Activated naive CD4-positive, alpha-beta T cell treated with anti-CD3 and anti-CD28 coated beads, Interleukin-2, amount 50 U/mL, for 16 hours (primary cell): ENCODE measurements at regions not wholly inside any gene's neighbourhood (a gene's known extent, or its start where the extent isn't known, plus 50 kb on each side); places are given as distances from the start of the nearest gene placed in this dataset.

Experiments
- DNase-seq: peaks from one replicate; pipeline ENCODE4 v3.0.0-alpha.2; 2020

DNA sequence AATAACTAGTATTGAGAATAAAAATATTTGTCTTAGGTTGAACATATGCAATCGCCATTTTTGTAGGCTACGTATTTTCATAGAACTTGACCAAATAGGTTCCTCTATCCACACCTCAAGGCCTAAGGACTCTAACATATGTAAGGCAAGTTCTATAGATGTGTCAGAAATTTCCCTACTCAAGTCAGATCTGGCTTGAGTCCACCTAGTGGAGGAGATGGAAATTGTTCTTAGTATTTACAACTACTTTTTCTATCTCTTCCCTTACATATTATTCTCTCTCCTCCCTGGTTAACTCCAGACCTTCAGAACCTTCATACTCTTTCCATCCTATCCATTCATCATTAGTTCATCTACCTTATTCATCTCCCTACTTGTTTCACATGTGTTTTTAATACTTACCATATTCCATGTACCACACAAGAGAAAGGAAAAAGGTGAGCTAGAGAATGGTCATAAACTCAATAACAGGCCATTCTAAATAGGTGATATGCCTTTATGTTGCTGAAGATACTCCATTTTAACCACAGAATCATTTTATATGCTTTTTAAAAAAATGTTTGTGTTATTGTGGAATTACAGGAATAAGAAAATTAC lies 174.5 kb upstream of the HDAC9 start:
- DNase-seq = no peak

GRCh38 chr7:18330548-18330947 lies 165.0 kb upstream of the HDAC9 start:
- DNase-seq = no peak

DNA sequence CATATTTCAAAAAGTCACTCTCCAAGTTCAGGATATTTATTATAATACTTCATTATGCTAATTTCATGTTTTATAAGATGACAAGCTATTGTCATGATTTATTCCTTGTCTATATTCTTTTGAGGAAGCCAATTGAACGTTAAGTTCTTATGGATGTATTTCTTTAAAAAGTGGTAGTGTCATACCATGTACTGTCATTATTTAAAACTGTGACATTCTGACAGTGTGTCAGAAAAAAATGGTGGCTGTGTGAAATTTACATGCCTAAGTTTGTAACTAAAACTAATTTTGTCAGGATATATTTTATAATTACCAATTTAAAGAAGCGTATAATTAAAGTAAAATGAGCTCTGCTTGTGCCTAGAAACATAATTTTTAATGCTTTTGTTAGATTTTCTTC lies 158.9 kb upstream of the HDAC9 start:
- no peak for DNase-seq

DNA sequence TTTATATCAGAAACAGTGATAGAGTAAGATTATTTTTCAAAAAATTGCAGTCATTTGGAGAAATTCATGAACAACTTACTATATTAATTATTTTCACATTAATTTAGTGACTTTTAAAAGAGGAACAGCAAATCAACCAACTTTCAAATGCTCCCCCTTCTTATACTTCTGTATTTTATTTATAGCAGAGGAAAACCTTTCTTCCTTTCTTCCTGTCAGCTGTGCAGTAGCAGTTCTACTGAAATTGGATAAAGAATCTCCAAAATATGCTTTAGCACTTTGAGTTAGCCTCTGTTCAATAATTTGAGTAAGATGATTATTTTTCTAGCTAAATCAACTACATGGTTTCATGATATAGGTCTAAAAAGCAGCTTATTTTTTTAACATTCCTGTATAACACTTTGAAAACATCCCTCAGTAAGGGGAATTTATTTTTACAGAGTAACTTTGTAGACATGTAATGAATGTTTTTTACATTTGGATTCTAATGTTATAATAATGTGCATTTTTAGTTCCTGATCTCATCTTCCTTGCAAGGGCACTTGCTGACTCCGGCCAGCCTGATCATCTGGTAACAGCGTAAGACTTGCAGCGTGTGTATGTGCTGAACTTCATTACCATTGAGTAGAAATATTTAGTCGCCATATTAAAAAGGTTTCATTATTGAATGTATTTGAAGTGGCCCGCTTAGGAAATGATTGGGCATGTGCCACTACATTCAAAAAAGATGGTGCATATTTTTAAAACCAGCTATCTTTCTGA lies 158.3 kb upstream of the HDAC9 start:
- DNase-seq = no peak

DNA sequence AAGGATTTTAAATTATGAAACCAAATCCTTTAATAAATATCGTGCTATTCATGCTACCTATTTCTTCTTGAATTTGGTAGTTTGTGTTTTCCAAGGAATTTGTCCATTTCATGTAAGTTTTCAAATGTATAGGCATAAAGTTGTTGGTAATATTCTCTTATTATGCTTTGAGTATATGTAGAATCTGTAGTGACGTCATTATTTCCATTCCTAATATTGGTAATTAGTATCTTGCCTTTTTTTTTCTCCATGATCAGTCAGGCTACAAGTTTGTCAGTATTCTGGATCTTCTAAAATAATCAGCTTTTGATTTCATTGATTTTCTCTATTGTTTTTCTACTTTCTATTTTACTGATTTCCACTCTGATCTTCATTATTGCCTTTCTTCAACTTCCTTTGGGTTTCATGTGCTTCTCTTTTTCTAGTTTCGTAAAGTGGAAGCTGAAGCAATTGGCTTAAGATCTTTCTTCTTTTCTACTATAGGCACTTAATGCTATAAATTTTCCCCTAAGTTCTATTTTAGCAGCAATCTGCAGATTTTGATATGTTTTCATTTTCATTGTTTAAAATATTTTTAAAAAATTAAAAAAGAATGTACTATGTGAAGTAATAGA lies 156.5 kb upstream of the HDAC9 start:
- DNase-seq = no peak

DNA sequence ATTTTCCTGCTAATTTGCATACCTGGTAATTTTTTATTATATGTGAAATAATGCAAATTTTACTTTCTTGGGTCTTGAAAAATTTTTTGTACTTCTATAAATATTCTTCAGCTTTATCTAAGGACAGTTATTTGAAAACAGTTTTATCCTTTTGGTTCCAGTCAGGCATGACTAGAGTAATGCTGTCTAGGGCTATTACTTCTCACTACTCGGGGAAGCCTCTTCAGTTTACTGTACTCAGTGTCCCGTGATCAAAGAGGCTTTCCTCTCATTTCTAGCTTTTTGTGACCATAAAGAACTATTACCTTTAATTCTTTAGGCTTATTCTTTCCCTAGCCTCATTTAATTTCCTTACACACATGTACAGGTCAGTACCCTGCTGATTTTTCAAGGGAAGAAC lies 153.8 kb upstream of the HDAC9 start:
- no peak for DNase-seq

DNA sequence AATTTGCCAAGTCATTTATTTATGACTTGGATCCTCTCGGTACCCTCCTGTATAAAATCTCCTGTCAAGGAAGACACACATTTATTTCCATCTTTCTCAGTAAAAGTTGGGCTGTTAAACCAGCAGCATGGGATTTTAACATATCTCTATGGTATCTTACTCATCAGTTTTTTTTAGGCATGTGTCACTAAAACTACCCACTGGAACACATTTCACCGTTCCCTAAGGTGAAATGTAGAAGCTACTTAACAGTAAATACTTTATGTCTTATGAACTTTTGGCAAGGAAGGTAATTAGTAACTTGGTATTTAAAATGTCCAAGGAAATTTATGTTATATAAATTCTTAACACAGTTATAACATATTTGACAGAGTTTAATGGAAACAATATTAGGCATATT lies 152.5 kb upstream of the HDAC9 start:
- no peak for DNase-seq

DNA sequence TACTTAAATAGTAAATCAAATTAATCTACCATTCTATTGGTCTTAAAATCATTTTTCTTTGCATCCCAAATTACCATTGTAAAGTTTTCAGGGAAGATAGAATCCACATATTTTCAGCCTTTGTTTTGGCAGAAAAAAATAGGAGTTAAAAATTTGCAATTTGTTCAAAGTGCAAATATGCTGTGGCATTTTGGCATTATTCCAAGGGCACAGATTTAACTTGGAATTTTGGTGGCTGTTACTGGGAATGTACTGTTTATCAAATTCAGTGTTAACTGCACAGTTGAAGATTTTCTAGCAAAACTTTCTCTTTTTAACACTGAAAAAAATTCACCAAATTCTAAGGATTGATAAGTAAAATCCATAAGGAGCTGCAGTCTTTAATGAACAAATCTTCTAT lies 151.0 kb upstream of the HDAC9 start:
- DNase-seq = no peak

GRCh38 chr7:18345641-18346234 lies 149.8 kb upstream of the HDAC9 start:
- peak; percentile 17 for DNase-seq

- DNase-seq = no peak
Measured at GRCh38 chr7:18347170-18347569, 148.4 kb upstream of the HDAC9 start.

- DNase-seq = no peak
Measured at GRCh38 chr7:18350678-18351077, 144.9 kb upstream of the HDAC9 start.

DNA sequence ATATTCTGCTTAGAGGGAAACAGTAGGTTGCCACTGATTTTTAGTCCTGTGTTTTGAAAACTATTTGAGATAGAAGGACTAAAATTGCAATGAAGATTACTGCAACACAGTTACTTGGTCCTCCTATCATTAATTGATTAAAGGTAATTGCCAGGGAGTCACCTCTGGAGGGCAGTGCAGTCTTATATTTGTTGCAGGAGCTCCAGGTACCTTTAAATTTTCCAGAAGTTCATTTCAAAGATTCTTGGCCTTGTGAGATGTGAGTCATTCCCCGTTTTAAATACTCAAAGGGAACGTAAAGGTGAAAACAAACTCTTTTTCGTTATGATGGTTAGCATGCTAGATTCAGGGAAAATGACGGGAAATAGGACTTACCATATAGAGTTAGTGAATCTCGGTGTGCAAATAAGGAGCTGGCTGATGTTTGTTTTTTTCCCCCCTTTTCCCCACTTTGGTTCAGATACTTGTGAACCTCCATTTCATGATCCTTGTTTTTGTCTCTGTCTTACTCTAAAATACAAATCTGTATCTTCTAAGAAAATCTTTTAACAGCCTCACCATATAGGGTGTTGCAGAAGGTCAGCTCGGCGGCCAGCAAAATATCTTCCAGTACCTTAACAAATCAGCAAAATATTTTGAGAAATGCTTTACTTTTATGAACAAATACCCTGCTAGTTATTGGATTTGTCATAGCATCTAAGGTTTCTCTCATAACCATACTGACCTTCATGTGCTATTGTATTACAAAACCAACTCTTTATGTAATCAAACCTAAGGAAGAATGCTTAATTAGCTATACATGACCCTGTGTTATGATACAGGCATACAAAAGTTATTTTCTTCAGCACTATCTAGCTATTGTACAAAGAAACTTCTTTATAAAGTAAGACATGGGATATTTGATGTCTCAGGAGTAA lies 143.0 kb upstream of the HDAC9 start:
- no peak for DNase-seq

DNA sequence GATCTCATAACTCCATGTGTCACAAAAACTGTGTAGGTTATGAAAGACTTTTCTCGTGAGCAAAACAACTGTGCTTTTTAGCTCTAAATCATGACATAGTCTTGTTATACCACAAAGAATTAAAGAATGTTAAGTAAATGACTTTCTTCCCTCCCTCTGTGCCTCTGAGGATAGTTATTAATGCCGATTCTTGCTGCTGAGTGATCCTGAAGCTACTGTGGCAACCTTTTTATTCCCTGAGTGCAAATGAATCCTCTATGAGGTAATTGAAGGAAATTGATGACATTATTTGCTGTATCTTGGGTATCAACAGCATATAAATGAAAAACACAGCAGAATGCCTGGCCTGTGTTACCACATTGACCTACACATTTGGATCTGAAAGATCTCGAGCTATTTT lies 142.2 kb upstream of the HDAC9 start:
- no peak for DNase-seq

GRCh38 chr7:18354108-18355085 lies 141.2 kb upstream of the HDAC9 start:
- DNase-seq = no peak

DNA sequence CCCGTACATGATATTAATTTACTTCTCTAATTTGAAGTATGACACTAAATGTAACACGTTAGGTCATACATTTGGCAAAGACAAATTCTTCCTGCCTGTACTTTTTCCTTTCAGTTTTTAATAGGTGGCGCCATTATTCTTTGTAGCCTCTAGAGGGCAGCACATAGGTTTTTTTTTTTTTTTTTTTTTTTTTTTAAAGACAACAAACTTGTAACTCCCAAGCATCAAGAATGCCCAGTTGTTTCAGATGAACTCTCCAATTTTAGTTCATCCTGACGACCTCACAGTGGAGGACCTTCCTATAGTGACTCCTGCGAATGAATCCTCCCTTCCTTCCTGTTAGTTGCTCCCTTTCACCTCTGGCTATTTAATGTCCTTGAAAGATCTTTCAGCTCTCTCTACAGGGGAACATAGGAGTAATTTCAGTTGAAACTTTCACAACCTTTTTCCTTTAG lies 139.3 kb upstream of the HDAC9 start:
- no peak for DNase-seq

GRCh38 chr7:18357691-18358090 lies 137.9 kb upstream of the HDAC9 start:
- DNase-seq = no peak

DNA sequence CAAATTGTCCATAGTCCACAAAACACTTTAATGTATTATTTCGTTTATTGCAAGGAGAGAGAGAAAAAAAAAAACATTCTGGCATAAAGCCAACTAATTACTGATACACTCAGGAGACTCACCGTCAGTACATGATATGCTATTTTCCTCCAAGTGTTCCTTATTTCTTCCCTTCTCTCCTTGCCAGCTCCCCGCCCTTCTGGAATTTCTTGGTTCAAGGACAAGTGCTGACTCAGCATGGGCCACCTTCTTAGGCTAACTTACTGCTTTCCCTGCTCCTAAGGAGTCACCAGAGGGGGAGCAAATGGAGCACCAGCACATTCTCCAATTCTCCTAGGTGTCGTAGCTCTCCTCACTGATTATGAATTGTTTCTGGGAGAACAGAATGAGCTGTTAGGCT lies 133.8 kb upstream of the HDAC9 start:
- no peak for DNase-seq

GRCh38 chr7:18363751-18364380 lies 131.7 kb upstream of the HDAC9 start:
- DNase-seq = no peak

- no peak for DNase-seq
Measured at GRCh38 chr7:18364396-18364795, 131.2 kb upstream of the HDAC9 start.

- no peak for DNase-seq
Measured at GRCh38 chr7:18366394-18366793, 129.2 kb upstream of the HDAC9 start.

DNA sequence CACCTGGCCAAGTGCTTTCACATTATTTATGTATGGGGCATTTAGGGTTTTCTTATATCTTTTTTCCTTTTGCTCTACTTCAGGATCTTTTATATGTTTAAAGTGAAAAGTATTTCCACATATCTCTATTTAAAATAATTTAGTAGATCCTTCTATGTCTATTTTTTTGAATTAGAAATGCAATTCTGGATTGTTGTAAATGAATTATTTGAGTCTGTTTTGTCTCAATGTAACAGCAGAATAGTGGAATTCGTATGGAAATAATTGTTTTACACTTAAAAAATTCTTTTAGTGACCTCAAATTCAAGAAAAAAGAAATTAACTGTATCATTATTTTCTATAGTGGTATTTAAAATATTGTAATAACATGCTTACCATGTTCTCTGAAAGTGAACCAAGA lies 126.5 kb upstream of the HDAC9 start:
- DNase-seq = no peak
